HG03460 (cell line): ENCODE measurements at regions not wholly inside any gene's neighbourhood (a gene's known extent, or its start where the extent isn't known, plus 50 kb on each side); places are given as distances from the start of the nearest gene placed in this dataset.

ENCODE experiments used
- ATAC-seq: cut with Tn5 transposase; IDR thresholded peaks from one replicate; pipeline ENCODE4 v1.9.1; 2021; ENCODE audit not compliant: unreplicated experiment

GRCh38 chr2:129881786-129882396 is 97.6 kb upstream of the RAB6C start:
- no peak for ATAC-seq

- no peak for ATAC-seq
These were observed 97.0 kb upstream of the RAB6C start for GRCh38 chr2:129882476-129882875.

- ATAC-seq, result no peak
These were observed 96.3 kb upstream of the RAB6C start for GRCh38 chr2:129883121-129883520.

- ATAC-seq, result no peak
These were observed 95.2 kb upstream of the RAB6C start for GRCh38 chr2:129884221-129884786.

GRCh38 chr2:129885735-129886134 is 93.7 kb upstream of the RAB6C start:
- no peak for ATAC-seq

GRCh38 chr2:129887688-129888266 is 91.7 kb upstream of the RAB6C start:
- ATAC-seq, result no peak

GRCh38 chr2:129888461-129888860 is 91.0 kb upstream of the RAB6C start:
- ATAC-seq, result no peak

- ATAC-seq, result no peak
These were observed 90.6 kb upstream of the RAB6C start for GRCh38 chr2:129888896-129889295.

- no peak for ATAC-seq
These were observed 87.8 kb upstream of the RAB6C start for GRCh38 chr2:129891341-129892320.

GRCh38 chr2:129892360-129892759 is 87.1 kb upstream of the RAB6C start:
- ATAC-seq, result no peak

- no peak for ATAC-seq
These were observed 86.7 kb upstream of the RAB6C start for GRCh38 chr2:129892773-129893172.

- ATAC-seq, result no peak
These were observed 86.2 kb upstream of the RAB6C start for GRCh38 chr2:129893244-129893643.

GRCh38 chr2:129894616-129895015 is 84.8 kb upstream of the RAB6C start:
- ATAC-seq, result no peak

- no peak for ATAC-seq
These were observed 84.4 kb upstream of the RAB6C start for GRCh38 chr2:129895061-129895460.

- ATAC-seq, result no peak
These were observed 83.9 kb upstream of the RAB6C start for GRCh38 chr2:129895526-129896082.

GRCh38 chr2:129896226-129897100 is 83.0 kb upstream of the RAB6C start:
- no peak for ATAC-seq

- no peak for ATAC-seq
These were observed 77.6 kb upstream of the RAB6C start for GRCh38 chr2:129901754-129902415.

GRCh38 chr2:129902731-129903585 is 76.5 kb upstream of the RAB6C start:
- no peak for ATAC-seq
